IMR-90 (cell line): ENCODE measurements at regions not wholly inside any gene's neighbourhood (a gene's known extent, or its start where the extent isn't known, plus 50 kb on each side); places are given as distances from the start of the nearest gene placed in this dataset.

Experiments
- ATAC-seq: fragments of 200-7000 bp; cut with Tn5 transposase; 2 replicates; pipeline ENCODE4 v1.9.1; 2020; ENCODE audit warnings: low read depth, mild to moderate bottlenecking, moderate library complexity
- BruUV-seq: library from RNA; stranded (reverse); fragments of 400-500 nt; replicated peaks from 2 replicates; lab custom pipeline; 2021; lab: Mats Ljungman, UMichigan
- CTCF ChIA-PET: fragments of 300-600 bp; formaldehyde crosslinking; extraction: SDS; loops from one replicate; lab custom pipeline; 2021; ENCODE audit warnings: antibody characterized with exemption; lab: Yijun Ruan, JAX
- POLR2A ChIA-PET: fragments of 300-600 bp; sonication (Branson Sonifier 250); formaldehyde crosslinking; loops from one replicate; lab custom pipeline; 2022; ENCODE audit warnings: antibody characterized with exemption; ENCODE audit not compliant: unreplicated experiment; lab: Charles Lee
- DNase-seq: peaks from one replicate; pipeline ENCODE4 v3.0.0; 2013
- H2AFZ ChIP-seq: replicated peaks from 2 replicates; pipeline ENCODE3; 2013; ENCODE audit warnings: low read length, mild to moderate bottlenecking; ENCODE audit not compliant: poor library complexity
- H2AK5ac ChIP-seq: 2 replicates; pipeline ENCODE4 v1.6.1; 2013; ENCODE audit warnings: low read depth, low read length, inconsistent platforms
- H2AK9ac ChIP-seq: replicated peaks from 2 replicates; pipeline ENCODE3; 2013; ENCODE audit warnings: mild to moderate bottlenecking, low read depth, low read length, moderate library complexity; ENCODE audit not compliant: poor library complexity
- H2BK120ac ChIP-seq: 2 replicates; pipeline ENCODE4 v1.6.1; 2013; ENCODE audit warnings: low read depth, low read length, inconsistent platforms
- H2BK15ac ChIP-seq: 3 replicates; pipeline ENCODE4 v1.6.1; 2013; ENCODE audit warnings: low read depth, low read length, inconsistent platforms
- H2BK20ac ChIP-seq: 2 replicates; pipeline ENCODE4 v1.6.1; 2013; ENCODE audit warnings: low read depth, mild to moderate bottlenecking, inconsistent platforms, low read length, moderate library complexity
- H2BK5ac ChIP-seq: 2 replicates; pipeline ENCODE4 v1.6.1; 2013; ENCODE audit warnings: mild to moderate bottlenecking, low read depth, low read length, inconsistent platforms; ENCODE audit not compliant: poor library complexity, severe bottlenecking
- H3K14ac ChIP-seq: replicated peaks from 2 replicates; pipeline ENCODE4 v1.6.1; 2013; ENCODE audit warnings: low read depth, low read length, inconsistent platforms
- H3K18ac ChIP-seq: 2 replicates; pipeline ENCODE4 v1.6.1; 2013; ENCODE audit warnings: low read depth, low read length, control low read depth
- H3K23ac ChIP-seq: 2 replicates; pipeline ENCODE4 v1.6.1; 2013; ENCODE audit warnings: low read depth, low read length, inconsistent platforms
- H3K27ac ChIP-seq: 2 replicates; pipeline ENCODE4 v1.5.1; 2013; ENCODE audit warnings: mild to moderate bottlenecking, control low read depth, low read length; ENCODE audit not compliant: insufficient read depth
- H3K27me3 ChIP-seq: 2 replicates; pipeline ENCODE4 v1.6.1; 2013; ENCODE audit warnings: low read length; ENCODE audit not compliant: control insufficient read depth, insufficient read depth
- H3K36me3 ChIP-seq: 2 replicates; pipeline ENCODE4 v1.6.1; 2013; ENCODE audit warnings: low read length, mixed read lengths; ENCODE audit not compliant: control insufficient read depth, insufficient read depth
- H3K4ac ChIP-seq: 2 replicates; pipeline ENCODE4 v1.6.1; 2013; ENCODE audit warnings: low read depth, low read length, inconsistent platforms
- H3K4me1 ChIP-seq: 2 replicates; pipeline ENCODE4 v1.6.1; 2013; ENCODE audit warnings: low read length, mixed read lengths; ENCODE audit not compliant: control insufficient read depth, insufficient read depth
- H3K4me2 ChIP-seq: 2 replicates; pipeline ENCODE4 v1.6.1; 2013; ENCODE audit warnings: low read depth, mild to moderate bottlenecking, control low read depth, low read length, moderate library complexity
- H3K4me3 ChIP-seq: 2 replicates; pipeline ENCODE4 v1.5.1; 2013; ENCODE audit warnings: low read depth, mild to moderate bottlenecking, control low read depth, low read length, moderate library complexity; ENCODE audit not compliant: insufficient read depth
- H3K56ac ChIP-seq: 2 replicates; pipeline ENCODE4 v1.6.1; 2013; ENCODE audit warnings: low read length, inconsistent platforms; ENCODE audit not compliant: insufficient read depth; ENCODE audit errors: extremely low read depth
- H3K79me1 ChIP-seq, 2 experiments: 2 replicates each; pipeline ENCODE4 v1.6.1; 2013; ENCODE audit warnings: low read length in 2 of 2, inconsistent platforms in 1 of 2, low read depth in 1 of 2
- H3K9ac ChIP-seq: 2 replicates; pipeline ENCODE4 v1.6.1; 2013; ENCODE audit warnings: low read depth, low read length, control low read depth
- H3K9me1 ChIP-seq: 2 replicates; pipeline ENCODE4 v1.6.1; 2013; ENCODE audit warnings: low read length, inconsistent platforms; ENCODE audit not compliant: insufficient read depth
- H3K9me3 ChIP-seq: 2 replicates; pipeline ENCODE4 v1.6.1; 2013; ENCODE audit warnings: low read length; ENCODE audit not compliant: control insufficient read depth, insufficient read depth
- H4K20me1 ChIP-seq: 2 replicates; pipeline ENCODE4 v1.6.1; 2013; ENCODE audit warnings: low read length, inconsistent platforms; ENCODE audit not compliant: insufficient read depth
- H4K5ac ChIP-seq: 2 replicates; pipeline ENCODE4 v1.6.1; 2013; ENCODE audit warnings: mild to moderate bottlenecking, low read depth, low read length, control low read depth
- H4K8ac ChIP-seq, 2 experiments: 2 replicates each; pipeline ENCODE4 v1.6.1; 2013; ENCODE audit warnings: low read depth in 2 of 2, low read length in 2 of 2, control low read depth in 1 of 2, inconsistent platforms in 1 of 2
- H4K91ac ChIP-seq: 2 replicates; pipeline ENCODE4 v1.6.1; 2013; ENCODE audit warnings: low read depth, low read length, inconsistent platforms; ENCODE audit not compliant: insufficient read depth
- CHD1 ChIP-seq: IDR thresholded peaks from 2 replicates; pipeline ENCODE4 v1.6.1; 2012; ENCODE audit warnings: low read depth, low read length, improper control_type of control experiment
- CTCF ChIP-seq: conservative IDR thresholded peaks from 2 replicates; pipeline ENCODE4 v1.5.1; 2012; ENCODE audit warnings: mild to moderate bottlenecking, low read depth, low read length, improper control_type of control experiment
- ELK1 ChIP-seq: fragments of 150-350 bp; IDR thresholded peaks from 2 replicates; pipeline ENCODE4 v1.6.1; 2016; ENCODE audit warnings: low read depth, mild to moderate bottlenecking, low read length, moderate library complexity, borderline replicate concordance
- FOS ChIP-seq: fragments of 150-350 bp; IDR thresholded peaks from 2 replicates; pipeline ENCODE4 v1.6.1; 2016; ENCODE audit warnings: low read depth, low read length
- MAFK ChIP-seq: IDR thresholded peaks from 2 replicates; pipeline ENCODE4 v1.6.1; 2012; ENCODE audit warnings: low read depth, low read length, improper control_type of control experiment
- MAZ ChIP-seq: IDR thresholded peaks from 2 replicates; pipeline ENCODE4 v1.6.1; 2012; ENCODE audit warnings: low read depth, mild to moderate bottlenecking, low read length, improper control_type of control experiment, moderate library complexity, borderline replicate concordance
- NFE2L2 ChIP-seq: fragments of 150-350 bp; IDR thresholded peaks from 2 replicates; pipeline ENCODE4 v1.6.1; 2016; ENCODE audit warnings: low read depth, mild to moderate bottlenecking, low read length
- POLR2A ChIP-seq: IDR thresholded peaks from 2 replicates; pipeline ENCODE4 v1.6.1; 2012; ENCODE audit warnings: mild to moderate bottlenecking, low read depth, low read length
- RAD21 ChIP-seq: IDR thresholded peaks from 2 replicates; pipeline ENCODE4 v1.6.1; 2012; ENCODE audit warnings: low read length, improper control_type of control experiment
- RCOR1 ChIP-seq: IDR thresholded peaks from 2 replicates; pipeline ENCODE4 v1.6.1; 2012; ENCODE audit warnings: mild to moderate bottlenecking, low read length, improper control_type of control experiment; ENCODE audit not compliant: insufficient replicate concordance
- RFX5 ChIP-seq: IDR thresholded peaks from 2 replicates; pipeline ENCODE4 v1.8.0; 2012; ENCODE audit warnings: low read depth, mild to moderate bottlenecking, low read length, moderate library complexity
- SMC3 ChIP-seq: fragments of 150-350 bp; IDR thresholded peaks from 2 replicates; pipeline ENCODE4 v1.6.1; 2016; ENCODE audit warnings: low read depth, mild to moderate bottlenecking, antibody characterized with exemption, low read length, moderate library complexity
- USF2 ChIP-seq: fragments of 150-350 bp; IDR thresholded peaks from 2 replicates; pipeline ENCODE4 v1.6.1; 2017; ENCODE audit warnings: mild to moderate bottlenecking, antibody characterized with exemption, low read length, low read depth
- WGBS, 2 experiments: methylation state at CpG; one replicate each; pipeline versions ENCODE4 v1.1.5 to v1.1.7; 2013; ENCODE audit warnings: missing lambda C conversion rate in 2 of 2; ENCODE audit not compliant: insufficient read length in 1 of 2; ENCODE audit errors: extremely low coverage in 2 of 2; 5-methylcytosine and 5-hydroxymethylcytosine counted together
- dilution Hi-C: fragments of 300-500 bp; cut with HindIII; formaldehyde crosslinking; loops from one replicate; pipeline ENCODE4 v1.14.3; 2018; ENCODE audit warnings: low sequenced_read_pairs; ENCODE audit not compliant: unreplicated experiment
- in situ Hi-C: fragments of 300-500 bp; cut with MboI; formaldehyde crosslinking; loops from 3 replicates; pipeline ENCODE4 v1.14.3; 2019; ENCODE audit warnings: low sequenced_read_pairs, inconsistent platforms, mixed read lengths
- intact Hi-C: fragments of 100-400 bp; cut with micrococcal nuclease; formaldehyde crosslinking; loops from 2 replicates; pipeline ENCODE4 v1.10.0; 2022

GRCh38 chr5:112552791-112553190, 133.7 kb upstream of the EPB41L4A start:
- DNase-seq, result no peak
- Histone ChIP-seq H2AK5ac (no peak overlapping the region), H2BK5ac (no peak overlapping the region), H4K5ac (no peak overlapping the region), H3K4me1 (no peaks in the 10 kb centered on the region; the same call in 1 of the 2 replicates), H2AK9ac (no peak overlapping the region), H3K4me2 (no peak overlapping the region), H3K79me1 (no peaks in the 10 kb centered on the region), H3K9ac (no peak overlapping the region), H2BK15ac (no peak overlapping the region), H3K14ac (no peak overlapping the region), H2BK20ac (no peak overlapping the region), H4K20me1 (no peaks in the 10 kb centered on the region), H3K36me3 (no peaks in the 10 kb centered on the region), H3K23ac (no peak overlapping the region), H2AFZ (no peak overlapping the region), H3K56ac (no peak overlapping the region), H3K9me1 (peaks cover 3% of the 10 kb centered on the region; the same call in 1 of the 2 replicates), H4K91ac (no peak overlapping the region), H3K27me3 (peaks cover 10% of the 10 kb centered on the region), H4K8ac (no peak overlapping the region), H2BK120ac (no peak overlapping the region), H3K9me3 (no peaks in the 10 kb centered on the region), H3K27ac (no peak overlapping the region), H3K4me3 (no peak overlapping the region), H3K4ac (no peak overlapping the region), H3K18ac (no peak overlapping the region)
- in situ Hi-C loops (loop anchor here (5.0 to 25.0 kb wide), 4 partner anchors 205 to 1060 kb away; no protein-coding TSS in a partner anchor), dilution Hi-C loops (no loop called here), intact Hi-C loops (no loop called here)
- no CpG with 5 or more reads among the region's 4 CpGs for WGBS, 2 experiments
- no peak for TF ChIP-seq RAD21
- TF ChIP-seq CTCF, result no peak
- no peak for TF ChIP-seq RCOR1
- no peak for TF ChIP-seq MAZ
- no peak for TF ChIP-seq NFE2L2
- TF ChIP-seq USF2, result no peak
- no peak for TF ChIP-seq CHD1
- TF ChIP-seq MAFK, result no peak
- no peak for TF ChIP-seq RFX5
- TF ChIP-seq FOS, result no peak
- TF ChIP-seq SMC3, result no peak
- TF ChIP-seq ELK1, result no peak
- no peak for TF ChIP-seq POLR2A
- no TSS peak for BruUV-seq
- ChIA-PET CTCF (interaction anchor here (0.8 to 1.5 kb wide), 2 partner anchors 205 to 295 kb away, joined by 3 to 6 read pairs; no protein-coding TSS in a partner anchor), POLR2A (no interaction called here)
- ATAC-seq, result no peak
